H9 (cell line): ENCODE measurements at regions not wholly inside any gene's neighbourhood (a gene's known extent, or its start where the extent isn't known, plus 50 kb on each side); places are given as distances from the start of the nearest gene placed in this dataset.

Experiments used
- DNase-seq: peaks from one replicate; pipeline ENCODE4 v3.0.0-alpha.2; 2017
- H2AFZ ChIP-seq: one replicate; pipeline ENCODE4 v1.6.1; 2013; ENCODE audit warnings: mild to moderate bottlenecking, low read length, control low read depth, moderate library complexity
- H2AK5ac ChIP-seq: 2 replicates; pipeline ENCODE4 v1.6.1; 2013; ENCODE audit warnings: low read length, control low read depth, mixed read lengths; ENCODE audit not compliant: insufficient read length
- H2BK120ac ChIP-seq: one replicate; pipeline ENCODE4 v1.6.1; 2013; ENCODE audit warnings: low read depth, mild to moderate bottlenecking, low read length, control low read depth, inconsistent platforms; ENCODE audit not compliant: poor library complexity, severe bottlenecking
- H2BK12ac ChIP-seq: 2 replicates; pipeline ENCODE4 v1.6.1; 2013; ENCODE audit warnings: low read length, control low read depth, mixed read lengths, low read depth; ENCODE audit not compliant: insufficient read length
- H2BK15ac ChIP-seq: 2 replicates; pipeline ENCODE4 v1.6.1; 2013; ENCODE audit warnings: low read depth, low read length, control low read depth
- H2BK20ac ChIP-seq: one replicate; pipeline ENCODE4 v1.6.1; 2013; ENCODE audit warnings: low read depth, mild to moderate bottlenecking, low read length, control low read depth, inconsistent platforms; ENCODE audit not compliant: poor library complexity, severe bottlenecking
- H2BK5ac ChIP-seq: 2 replicates; pipeline ENCODE4 v1.6.1; 2013; ENCODE audit warnings: low read length, control low read depth, mixed read lengths; ENCODE audit not compliant: insufficient read length
- H3K14ac ChIP-seq: 2 replicates; pipeline ENCODE4 v1.6.1; 2013; ENCODE audit warnings: low read length, control low read depth; ENCODE audit not compliant: insufficient read depth
- H3K18ac ChIP-seq: 2 replicates; pipeline ENCODE4 v1.6.1; 2013; ENCODE audit warnings: low read depth, mild to moderate bottlenecking, mixed read lengths, low read length, control low read depth; ENCODE audit not compliant: insufficient read length
- H3K23ac ChIP-seq: 2 replicates; pipeline ENCODE4 v1.6.1; 2013; ENCODE audit warnings: low read length, control low read depth, mixed read lengths, low read depth; ENCODE audit not compliant: insufficient read length
- H3K23me2 ChIP-seq: 2 replicates; pipeline ENCODE4 v1.6.1; 2013; ENCODE audit warnings: low read depth, mild to moderate bottlenecking, mixed read lengths, low read length, control low read depth; ENCODE audit not compliant: insufficient read length, poor library complexity, severe bottlenecking
- H3K27ac ChIP-seq: 2 replicates; pipeline ENCODE4 v1.5.1; 2013; ENCODE audit warnings: low read length, control low read depth, mixed read lengths, low read depth; ENCODE audit not compliant: insufficient read length
- H3K27me3 ChIP-seq: 2 replicates; pipeline ENCODE4 v1.6.1; 2013; ENCODE audit warnings: low read length, control low read depth, inconsistent platforms; ENCODE audit not compliant: insufficient read depth
- H3K4ac ChIP-seq: 2 replicates; pipeline ENCODE4 v1.6.1; 2013; ENCODE audit warnings: low read depth, mild to moderate bottlenecking, control low read depth, inconsistent platforms, low read length, moderate library complexity
- H3K4me1 ChIP-seq: 2 replicates; pipeline ENCODE4 v1.6.1; 2013; ENCODE audit warnings: low read length, control low read depth, inconsistent platforms; ENCODE audit not compliant: insufficient read depth
- H3K4me2 ChIP-seq: 2 replicates; pipeline ENCODE4 v1.6.1; 2013; ENCODE audit warnings: low read length, control low read depth, mixed read lengths; ENCODE audit not compliant: insufficient read length, insufficient read depth
- H3K56ac ChIP-seq: 2 replicates; pipeline ENCODE4 v1.6.1; 2013; ENCODE audit warnings: low read depth, mild to moderate bottlenecking, mixed read lengths, low read length, control low read depth; ENCODE audit not compliant: insufficient read length
- H3K79me1 ChIP-seq: 2 replicates; pipeline ENCODE4 v1.6.1; 2013; ENCODE audit warnings: low read depth, mild to moderate bottlenecking, moderate library complexity, low read length, control low read depth, inconsistent platforms; ENCODE audit not compliant: insufficient read depth, poor library complexity, severe bottlenecking
- H3K79me2 ChIP-seq: 2 replicates; pipeline ENCODE4 v1.6.1; 2013; ENCODE audit warnings: low read length, control low read depth, inconsistent platforms; ENCODE audit not compliant: insufficient read depth
- H3K9ac ChIP-seq: 2 replicates; pipeline ENCODE4 v1.6.1; 2013; ENCODE audit warnings: low read length, control low read depth, mixed read lengths; ENCODE audit not compliant: insufficient read length; ENCODE audit errors: extremely low read depth
- H3K9me3 ChIP-seq: one replicate; pipeline ENCODE4 v1.6.1; 2013; ENCODE audit warnings: low read depth, low read length, inconsistent platforms; ENCODE audit not compliant: control insufficient read depth
- H3T11ph ChIP-seq: one replicate; pipeline ENCODE4 v1.6.1; 2013; ENCODE audit warnings: mild to moderate bottlenecking, low read length, control low read depth, inconsistent platforms
- H4K20me1 ChIP-seq: one replicate; pipeline ENCODE4 v1.6.1; 2013; ENCODE audit not compliant: control insufficient read depth, insufficient read length, insufficient read depth
- H4K5ac ChIP-seq: 2 replicates; pipeline ENCODE4 v1.6.1; 2013; ENCODE audit warnings: low read depth, mild to moderate bottlenecking, mixed read lengths, low read length, control low read depth; ENCODE audit not compliant: insufficient read length
- H4K8ac ChIP-seq: replicated peaks from 2 replicates; pipeline ENCODE4 v1.6.1; 2013; ENCODE audit warnings: low read length, control low read depth, mixed read lengths, low read depth; ENCODE audit not compliant: insufficient read length
- H4K91ac ChIP-seq: 2 replicates; pipeline ENCODE4 v1.6.1; 2013; ENCODE audit warnings: low read depth, mild to moderate bottlenecking, moderate library complexity, mixed read lengths, low read length, control low read depth; ENCODE audit not compliant: insufficient read length
- H3K27ac Mint-ChIP-seq, 3 experiments: 2 replicates in 2 of 3; 3 replicates in 1 of 3; pipeline ENCODE4 v1.8.0; 2020 to 2021; ENCODE audit warnings: mixed read lengths in 3 of 3, mild to moderate bottlenecking in 1 of 3, moderate library complexity in 1 of 3
- H3K27me3 Mint-ChIP-seq: 2 replicates; pipeline ENCODE4 v1.8.0; 2021; ENCODE audit warnings: low read depth, mild to moderate bottlenecking, moderate library complexity, mixed read lengths
- H3K36me3 Mint-ChIP-seq, 3 experiments: 2 replicates in 2 of 3; 3 replicates in 1 of 3; pipeline ENCODE4 v1.8.0; 2020 to 2021; ENCODE audit warnings: low read depth in 3 of 3, mixed read lengths in 3 of 3; ENCODE audit not compliant: insufficient read depth in 1 of 3
- H3K4me1 Mint-ChIP-seq, 2 experiments: 2 replicates each; pipeline ENCODE4 v1.8.0; 2020; ENCODE audit warnings: mixed read lengths in 2 of 2
- H3K4me3 Mint-ChIP-seq, 2 experiments: 2 replicates in 1 of 2; 3 replicates in 1 of 2; pipeline ENCODE4 v1.8.0; 2020 to 2021; ENCODE audit warnings: mild to moderate bottlenecking in 2 of 2, mixed read lengths in 2 of 2, moderate library complexity in 1 of 2
- H3K9me3 Mint-ChIP-seq, 2 experiments: 2 replicates in 1 of 2; 3 replicates in 1 of 2; pipeline ENCODE4 v1.8.0; 2020; ENCODE audit warnings: mild to moderate bottlenecking in 2 of 2, mixed read lengths in 2 of 2, moderate library complexity in 1 of 2
- CTCF ChIP-seq: fragments of 200-600 bp; sonication (generic); conservative IDR thresholded peaks from 3 replicates; pipeline ENCODE4 v1.8.0; 2021; ENCODE audit warnings: antibody characterized with exemption, mild to moderate bottlenecking
- WGBS: extraction: QIAGEN DNeasy Blood & Tissue Kit; methylation state at CpG from one replicate; pipeline ENCODE4 v1.1.7; 2013; ENCODE audit warnings: missing lambda C conversion rate, low lambda C conversion rate, mixed read lengths; ENCODE audit not compliant: insufficient read length; ENCODE audit errors: extremely low coverage; 5-methylcytosine and 5-hydroxymethylcytosine counted together

- DNase-seq, result no peak
- Mint-ChIP-seq H3K9me3 (peaks cover 4 to 9% of the 10 kb centered on the region in 2 experiments; a peak in 3 of 5 replicates), H3K4me3 (no peak overlapping the region), H3K36me3 (peaks cover 0 to 11% (median 0%) of the 10 kb centered on the region in 3 experiments; a peak in 4 of 7 replicates), H3K27me3 (no peaks in the 10 kb centered on the region), H3K27ac (no peak overlapping the region), H3K4me1 (peaks cover 24 to 25% of the 10 kb centered on the region in 2 experiments)
- Histone ChIP-seq H3T11ph (no peak overlapping the region), H2AK5ac (no peak overlapping the region), H2BK20ac (no peak overlapping the region), H2BK5ac (no peak overlapping the region), H3K79me2 (no peaks in the 10 kb centered on the region), H3K23me2 (no peaks in the 10 kb centered on the region), H3K79me1 (no peaks in the 10 kb centered on the region), H3K4me1 (peaks cover 7% of the 10 kb centered on the region), H3K9ac (no peak overlapping the region), H2AFZ (no peak overlapping the region), H4K5ac (no peak overlapping the region), H3K27me3 (no peaks in the 10 kb centered on the region), H2BK12ac (no peak overlapping the region), H3K23ac (no peak overlapping the region), H3K9me3 (no peaks in the 10 kb centered on the region), H3K14ac (no peak overlapping the region), H3K27ac (no peak overlapping the region), H4K91ac (no peak overlapping the region), H4K20me1 (no peaks in the 10 kb centered on the region), H4K8ac (no peak overlapping the region), H2BK15ac (no peak overlapping the region), H2BK120ac (no peak overlapping the region), H3K4ac (no peak overlapping the region), H3K18ac (no peak overlapping the region), H3K56ac (no peak overlapping the region), H3K4me2 (no peak overlapping the region)
- no peak for TF ChIP-seq CTCF
- WGBS, result no CpG with 5 or more reads among the region's 2 CpGs
These were observed 587.0 kb upstream of the GRAMD2B start for GRCh38 chr5:125836256-125836655.
